H9 (cell line): ENCODE measurements at regions not wholly inside any gene's neighbourhood (a gene's known extent, or its start where the extent isn't known, plus 50 kb on each side); places are given as distances from the start of the nearest gene placed in this dataset.

Experiments
- DNase-seq: peaks from one replicate; pipeline ENCODE4 v3.0.0-alpha.2; 2017
- H2AFZ ChIP-seq: one replicate; pipeline ENCODE4 v1.6.1; 2013; ENCODE audit warnings: mild to moderate bottlenecking, low read length, control low read depth, moderate library complexity
- H2AK5ac ChIP-seq: 2 replicates; pipeline ENCODE4 v1.6.1; 2013; ENCODE audit warnings: low read length, control low read depth, mixed read lengths; ENCODE audit not compliant: insufficient read length
- H2BK120ac ChIP-seq: one replicate; pipeline ENCODE4 v1.6.1; 2013; ENCODE audit warnings: low read depth, mild to moderate bottlenecking, low read length, control low read depth, inconsistent platforms; ENCODE audit not compliant: poor library complexity, severe bottlenecking
- H2BK12ac ChIP-seq: 2 replicates; pipeline ENCODE4 v1.6.1; 2013; ENCODE audit warnings: low read length, control low read depth, mixed read lengths, low read depth; ENCODE audit not compliant: insufficient read length
- H2BK15ac ChIP-seq: 2 replicates; pipeline ENCODE4 v1.6.1; 2013; ENCODE audit warnings: low read depth, low read length, control low read depth
- H2BK20ac ChIP-seq: one replicate; pipeline ENCODE4 v1.6.1; 2013; ENCODE audit warnings: low read depth, mild to moderate bottlenecking, low read length, control low read depth, inconsistent platforms; ENCODE audit not compliant: poor library complexity, severe bottlenecking
- H2BK5ac ChIP-seq: 2 replicates; pipeline ENCODE4 v1.6.1; 2013; ENCODE audit warnings: low read length, control low read depth, mixed read lengths; ENCODE audit not compliant: insufficient read length
- H3K14ac ChIP-seq: 2 replicates; pipeline ENCODE4 v1.6.1; 2013; ENCODE audit warnings: low read length, control low read depth; ENCODE audit not compliant: insufficient read depth
- H3K18ac ChIP-seq: 2 replicates; pipeline ENCODE4 v1.6.1; 2013; ENCODE audit warnings: low read depth, mild to moderate bottlenecking, mixed read lengths, low read length, control low read depth; ENCODE audit not compliant: insufficient read length
- H3K23ac ChIP-seq: 2 replicates; pipeline ENCODE4 v1.6.1; 2013; ENCODE audit warnings: low read length, control low read depth, mixed read lengths, low read depth; ENCODE audit not compliant: insufficient read length
- H3K23me2 ChIP-seq: 2 replicates; pipeline ENCODE4 v1.6.1; 2013; ENCODE audit warnings: low read depth, mild to moderate bottlenecking, mixed read lengths, low read length, control low read depth; ENCODE audit not compliant: insufficient read length, poor library complexity, severe bottlenecking
- H3K27ac ChIP-seq: 2 replicates; pipeline ENCODE4 v1.5.1; 2013; ENCODE audit warnings: low read length, control low read depth, mixed read lengths, low read depth; ENCODE audit not compliant: insufficient read length
- H3K27me3 ChIP-seq: 2 replicates; pipeline ENCODE4 v1.6.1; 2013; ENCODE audit warnings: low read length, control low read depth, inconsistent platforms; ENCODE audit not compliant: insufficient read depth
- H3K4ac ChIP-seq: 2 replicates; pipeline ENCODE4 v1.6.1; 2013; ENCODE audit warnings: low read depth, mild to moderate bottlenecking, control low read depth, inconsistent platforms, low read length, moderate library complexity
- H3K4me1 ChIP-seq: 2 replicates; pipeline ENCODE4 v1.6.1; 2013; ENCODE audit warnings: low read length, control low read depth, inconsistent platforms; ENCODE audit not compliant: insufficient read depth
- H3K4me2 ChIP-seq: 2 replicates; pipeline ENCODE4 v1.6.1; 2013; ENCODE audit warnings: low read length, control low read depth, mixed read lengths; ENCODE audit not compliant: insufficient read length, insufficient read depth
- H3K56ac ChIP-seq: 2 replicates; pipeline ENCODE4 v1.6.1; 2013; ENCODE audit warnings: low read depth, mild to moderate bottlenecking, mixed read lengths, low read length, control low read depth; ENCODE audit not compliant: insufficient read length
- H3K79me1 ChIP-seq: 2 replicates; pipeline ENCODE4 v1.6.1; 2013; ENCODE audit warnings: low read depth, mild to moderate bottlenecking, moderate library complexity, low read length, control low read depth, inconsistent platforms; ENCODE audit not compliant: insufficient read depth, poor library complexity, severe bottlenecking
- H3K79me2 ChIP-seq: 2 replicates; pipeline ENCODE4 v1.6.1; 2013; ENCODE audit warnings: low read length, control low read depth, inconsistent platforms; ENCODE audit not compliant: insufficient read depth
- H3K9ac ChIP-seq: 2 replicates; pipeline ENCODE4 v1.6.1; 2013; ENCODE audit warnings: low read length, control low read depth, mixed read lengths; ENCODE audit not compliant: insufficient read length; ENCODE audit errors: extremely low read depth
- H3K9me3 ChIP-seq: one replicate; pipeline ENCODE4 v1.6.1; 2013; ENCODE audit warnings: low read depth, low read length, inconsistent platforms; ENCODE audit not compliant: control insufficient read depth
- H3T11ph ChIP-seq: one replicate; pipeline ENCODE4 v1.6.1; 2013; ENCODE audit warnings: mild to moderate bottlenecking, low read length, control low read depth, inconsistent platforms
- H4K20me1 ChIP-seq: one replicate; pipeline ENCODE4 v1.6.1; 2013; ENCODE audit not compliant: control insufficient read depth, insufficient read length, insufficient read depth
- H4K5ac ChIP-seq: 2 replicates; pipeline ENCODE4 v1.6.1; 2013; ENCODE audit warnings: low read depth, mild to moderate bottlenecking, mixed read lengths, low read length, control low read depth; ENCODE audit not compliant: insufficient read length
- H4K8ac ChIP-seq: replicated peaks from 2 replicates; pipeline ENCODE4 v1.6.1; 2013; ENCODE audit warnings: low read length, control low read depth, mixed read lengths, low read depth; ENCODE audit not compliant: insufficient read length
- H4K91ac ChIP-seq: 2 replicates; pipeline ENCODE4 v1.6.1; 2013; ENCODE audit warnings: low read depth, mild to moderate bottlenecking, moderate library complexity, mixed read lengths, low read length, control low read depth; ENCODE audit not compliant: insufficient read length
- H3K27ac Mint-ChIP-seq, 3 experiments: 2 replicates in 2 of 3; 3 replicates in 1 of 3; pipeline ENCODE4 v1.8.0; 2020 to 2021; ENCODE audit warnings: mixed read lengths in 3 of 3, mild to moderate bottlenecking in 1 of 3, moderate library complexity in 1 of 3
- H3K27me3 Mint-ChIP-seq: 2 replicates; pipeline ENCODE4 v1.8.0; 2021; ENCODE audit warnings: low read depth, mild to moderate bottlenecking, moderate library complexity, mixed read lengths
- H3K36me3 Mint-ChIP-seq, 3 experiments: 2 replicates in 2 of 3; 3 replicates in 1 of 3; pipeline ENCODE4 v1.8.0; 2020 to 2021; ENCODE audit warnings: low read depth in 3 of 3, mixed read lengths in 3 of 3; ENCODE audit not compliant: insufficient read depth in 1 of 3
- H3K4me1 Mint-ChIP-seq, 2 experiments: 2 replicates each; pipeline ENCODE4 v1.8.0; 2020; ENCODE audit warnings: mixed read lengths in 2 of 2
- H3K4me3 Mint-ChIP-seq, 2 experiments: 2 replicates in 1 of 2; 3 replicates in 1 of 2; pipeline ENCODE4 v1.8.0; 2020 to 2021; ENCODE audit warnings: mild to moderate bottlenecking in 2 of 2, mixed read lengths in 2 of 2, moderate library complexity in 1 of 2
- H3K9me3 Mint-ChIP-seq, 2 experiments: 2 replicates in 1 of 2; 3 replicates in 1 of 2; pipeline ENCODE4 v1.8.0; 2020; ENCODE audit warnings: mild to moderate bottlenecking in 2 of 2, mixed read lengths in 2 of 2, moderate library complexity in 1 of 2
- WGBS: extraction: QIAGEN DNeasy Blood & Tissue Kit; methylation state at CpG from one replicate; pipeline ENCODE4 v1.1.7; 2013; ENCODE audit warnings: missing lambda C conversion rate, low lambda C conversion rate, mixed read lengths; ENCODE audit not compliant: insufficient read length; ENCODE audit errors: extremely low coverage; 5-methylcytosine and 5-hydroxymethylcytosine counted together
- TF ChIP-seq, protein P1 (sequence below): fragments of 200-600 bp; sonication (generic); conservative IDR thresholded peaks from 3 replicates; pipeline ENCODE4 v1.8.0; 2021; ENCODE audit warnings: antibody characterized with exemption, mild to moderate bottlenecking

DNA sequence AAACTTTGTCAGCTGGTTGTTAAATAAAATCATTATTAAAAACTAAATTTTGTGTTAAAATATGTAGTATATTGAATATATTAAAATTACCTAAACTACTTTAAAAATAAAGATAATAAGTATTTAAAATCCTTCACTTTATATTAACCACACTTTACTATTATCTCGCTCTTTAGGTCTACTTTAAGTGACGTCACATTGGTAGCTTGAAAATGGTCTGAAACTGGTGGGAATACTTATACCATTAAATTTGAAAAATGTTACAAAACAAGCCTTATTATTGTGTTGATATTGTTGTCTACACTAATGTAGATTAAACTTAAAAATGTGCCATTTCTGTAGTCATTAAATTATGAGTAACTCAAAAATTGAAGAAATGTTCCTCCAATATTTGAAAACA lies 77.6 kb downstream of the ZIC4 start:
- no peak overlapping the region for H4K8ac ChIP-seq
- no peak overlapping the region for H3K9ac ChIP-seq
- no peak overlapping the region for H3K23ac ChIP-seq
- H2BK5ac ChIP-seq, result no peak overlapping the region
- no peak overlapping the region for H3T11ph ChIP-seq
- TF ChIP-seq, protein P1, sequence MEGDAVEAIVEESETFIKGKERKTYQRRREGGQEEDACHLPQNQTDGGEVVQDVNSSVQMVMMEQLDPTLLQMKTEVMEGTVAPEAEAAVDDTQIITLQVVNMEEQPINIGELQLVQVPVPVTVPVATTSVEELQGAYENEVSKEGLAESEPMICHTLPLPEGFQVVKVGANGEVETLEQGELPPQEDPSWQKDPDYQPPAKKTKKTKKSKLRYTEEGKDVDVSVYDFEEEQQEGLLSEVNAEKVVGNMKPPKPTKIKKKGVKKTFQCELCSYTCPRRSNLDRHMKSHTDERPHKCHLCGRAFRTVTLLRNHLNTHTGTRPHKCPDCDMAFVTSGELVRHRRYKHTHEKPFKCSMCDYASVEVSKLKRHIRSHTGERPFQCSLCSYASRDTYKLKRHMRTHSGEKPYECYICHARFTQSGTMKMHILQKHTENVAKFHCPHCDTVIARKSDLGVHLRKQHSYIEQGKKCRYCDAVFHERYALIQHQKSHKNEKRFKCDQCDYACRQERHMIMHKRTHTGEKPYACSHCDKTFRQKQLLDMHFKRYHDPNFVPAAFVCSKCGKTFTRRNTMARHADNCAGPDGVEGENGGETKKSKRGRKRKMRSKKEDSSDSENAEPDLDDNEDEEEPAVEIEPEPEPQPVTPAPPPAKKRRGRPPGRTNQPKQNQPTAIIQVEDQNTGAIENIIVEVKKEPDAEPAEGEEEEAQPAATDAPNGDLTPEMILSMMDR, result no peak
- H3K27ac ChIP-seq, result no peak overlapping the region
- no peak for DNase-seq
- no peak overlapping the region for H3K14ac ChIP-seq
- no peaks in the 10 kb centered on the region for H3K4me1 ChIP-seq
- no peaks in the 10 kb centered on the region for H3K23me2 ChIP-seq
- no peaks in the 10 kb centered on the region for H3K27me3 ChIP-seq
- H3K79me1 ChIP-seq, result no peaks in the 10 kb centered on the region
- H3K79me2 ChIP-seq, result no peaks in the 10 kb centered on the region
- no peaks in the 10 kb centered on the region for H3K9me3 ChIP-seq
- no peak overlapping the region for H2BK20ac ChIP-seq
- H3K27me3 Mint-ChIP-seq, result no peaks in the 10 kb centered on the region
- no peaks in the 10 kb centered on the region for H3K4me1 Mint-ChIP-seq
- no peak overlapping the region for H3K4me3 Mint-ChIP-seq
- H4K91ac ChIP-seq, result no peak overlapping the region
- no peak overlapping the region for H3K4me2 ChIP-seq
- H3K27ac Mint-ChIP-seq, result no peak overlapping the region
- H2BK12ac ChIP-seq, result no peak overlapping the region
- H4K20me1 ChIP-seq, result no peaks in the 10 kb centered on the region
- no peak overlapping the region for H2BK15ac ChIP-seq
- no peak overlapping the region for H4K5ac ChIP-seq
- H3K18ac ChIP-seq, result no peak overlapping the region
- no peaks in the 10 kb centered on the region for H3K9me3 Mint-ChIP-seq
- H2AK5ac ChIP-seq, result no peak overlapping the region
- WGBS, result no CpG with 5 or more reads among the region's 2 CpGs
- H3K4ac ChIP-seq, result no peak overlapping the region
- H3K36me3 Mint-ChIP-seq, result no peaks in the 10 kb centered on the region
- no peak overlapping the region for H2AFZ ChIP-seq
- H2BK120ac ChIP-seq, result no peak overlapping the region
- H3K56ac ChIP-seq, result no peak overlapping the region
